Lung microvascular endothelial cell (primary cell): ENCODE measurements at regions not wholly inside any gene's neighbourhood (a gene's known extent, or its start where the extent isn't known, plus 50 kb on each side); places are given as distances from the start of the nearest gene placed in this dataset.

Experiments used
- DNase-seq, 2 donors: peaks; one replicate each; pipeline versions ENCODE4 v3.0.0 to v3.0.0-alpha.2; 2010; ENCODE audit warnings: low read depth in 2 of 2

DNA sequence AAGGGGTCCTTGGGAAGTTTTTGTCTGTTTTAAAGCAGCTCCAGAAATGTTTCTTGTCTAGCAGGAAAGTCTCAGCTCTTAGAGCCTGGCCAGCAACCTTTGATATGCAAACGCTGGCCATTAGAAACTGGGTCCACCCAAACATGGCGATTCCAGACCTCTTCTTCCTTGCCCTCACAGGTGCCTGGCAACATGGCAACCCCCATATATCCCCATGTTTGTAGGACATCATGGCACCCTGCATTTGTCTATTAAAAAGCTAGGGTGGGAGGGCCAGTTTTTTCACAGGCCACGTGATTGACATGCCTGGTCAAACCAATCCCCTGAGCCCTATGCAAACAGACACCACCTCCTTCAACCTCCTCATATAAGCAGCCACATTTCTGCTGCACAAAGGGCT is 848.7 kb upstream of the FOXG1 start:
- no peak for DNase-seq

- no peak for DNase-seq
These were observed 839.1 kb upstream of the FOXG1 start for GRCh38 chr14:27927519-27927918.

DNA sequence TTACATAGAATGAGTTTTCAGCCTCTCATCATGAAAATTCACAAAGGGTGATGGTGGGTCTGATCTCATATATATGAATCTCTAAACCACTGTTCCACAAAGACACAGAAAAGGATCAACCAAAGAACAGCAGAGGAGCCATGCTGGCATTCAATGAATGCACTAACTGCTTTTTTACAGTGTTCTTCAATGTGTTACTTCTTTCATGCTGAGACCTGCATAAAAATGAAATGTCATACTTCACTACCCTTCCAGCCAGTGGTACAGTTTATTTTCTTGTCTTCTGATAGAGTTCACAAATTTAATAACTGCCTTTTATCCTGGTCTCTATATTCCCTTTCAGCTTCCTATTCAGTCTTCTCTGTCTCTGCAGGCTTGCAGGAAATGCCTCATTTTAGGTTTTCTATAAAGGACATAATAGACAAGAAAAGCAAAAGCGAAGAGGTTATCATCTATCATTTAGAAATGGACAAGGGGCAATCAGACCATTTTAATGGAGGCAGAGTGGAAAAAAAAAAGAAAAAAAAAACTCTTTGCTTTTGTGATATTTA is 836.7 kb upstream of the FOXG1 start:
- no peak for DNase-seq

- no peak for DNase-seq
These were observed 828.2 kb upstream of the FOXG1 start for GRCh38 chr14:27938392-27938791.

GRCh38 chr14:27945512-27945911 is 821.1 kb upstream of the FOXG1 start:
- DNase-seq = no peak

GRCh38 chr14:27958757-27959156 is 807.8 kb upstream of the FOXG1 start:
- no peak for DNase-seq

DNA sequence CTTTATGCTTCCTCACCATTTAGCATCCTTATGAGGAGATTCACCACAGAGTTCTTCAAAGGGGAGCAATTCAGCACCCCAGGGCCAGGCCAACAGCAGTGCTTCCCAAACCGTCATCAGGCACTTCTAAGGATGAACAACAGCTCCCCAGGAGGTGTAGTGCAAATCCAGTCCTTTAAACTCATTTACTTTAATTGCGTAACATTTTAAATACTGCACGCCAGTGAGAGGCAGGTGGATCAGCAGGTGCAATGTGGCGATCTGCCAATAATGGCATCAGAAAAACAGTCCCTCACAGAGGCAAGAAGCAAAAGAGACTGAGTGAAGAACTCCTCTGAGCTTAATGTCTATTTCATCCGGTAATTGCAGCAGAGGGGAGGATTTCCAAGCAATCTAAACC is 770.9 kb upstream of the FOXG1 start:
- DNase-seq = no peak

DNA sequence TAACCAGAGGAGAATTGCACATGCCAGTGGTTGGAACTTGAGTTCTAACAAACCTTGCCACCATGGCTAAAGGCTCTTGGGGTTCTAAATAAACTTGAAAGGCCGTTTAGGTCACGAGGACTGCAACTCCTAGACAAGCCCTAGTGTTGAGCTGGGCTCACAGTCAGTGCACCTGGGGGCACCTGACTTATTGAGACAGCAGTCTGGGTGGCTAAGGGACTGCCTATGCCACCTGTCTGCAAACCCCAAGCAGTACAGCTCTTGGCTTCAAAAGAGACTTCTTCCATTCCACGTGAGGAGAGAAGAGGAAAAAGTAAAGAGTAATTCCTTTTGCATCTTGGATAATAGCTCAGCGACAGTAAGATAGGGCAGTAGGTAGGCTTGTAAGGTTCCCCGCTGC is 765.6 kb upstream of the FOXG1 start:
- DNase-seq = no peak

- DNase-seq = no peak
These were observed 753.8 kb upstream of the FOXG1 start for GRCh38 chr14:28012629-28013415.

DNA sequence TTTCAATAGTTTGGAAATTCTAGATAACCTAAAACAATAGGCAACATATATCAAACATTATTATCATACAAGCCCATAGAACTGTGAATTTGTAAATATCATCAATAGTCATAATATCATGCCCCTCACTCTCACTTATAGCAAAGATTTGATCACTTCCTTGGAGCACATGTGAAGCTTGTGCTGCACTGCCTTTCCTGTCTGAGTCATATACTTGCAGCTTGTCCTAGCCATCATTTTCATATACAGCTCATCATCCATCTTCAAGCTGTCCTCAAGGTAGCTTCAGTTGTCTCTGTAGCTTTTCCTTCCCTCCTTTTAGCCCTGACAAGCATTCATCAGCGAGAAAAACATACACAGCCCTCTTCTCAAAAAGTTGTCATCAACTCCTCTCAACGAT is 746.5 kb upstream of the FOXG1 start:
- no peak for DNase-seq

GRCh38 chr14:28023853-28024252 is 742.7 kb upstream of the FOXG1 start:
- DNase-seq = no peak

DNA sequence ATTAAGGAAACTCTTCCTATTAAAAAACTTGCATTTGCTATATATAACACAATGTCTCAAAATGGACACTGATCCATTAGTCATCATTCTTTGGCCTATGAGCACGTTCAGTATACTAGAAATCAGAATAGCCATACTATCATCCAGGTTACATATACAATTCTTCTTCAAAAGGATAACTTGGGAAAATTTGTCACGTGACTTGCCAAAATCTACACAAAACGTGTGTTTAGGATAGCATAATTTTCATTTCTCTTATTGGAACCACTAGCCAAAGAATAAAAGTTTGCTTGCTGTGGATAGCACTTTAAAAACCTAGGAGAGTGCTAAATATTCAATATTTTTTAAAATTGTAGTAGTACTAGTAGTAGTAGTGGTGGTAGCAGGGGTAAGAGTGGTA is 714.3 kb upstream of the FOXG1 start:
- no peak for DNase-seq

DNA sequence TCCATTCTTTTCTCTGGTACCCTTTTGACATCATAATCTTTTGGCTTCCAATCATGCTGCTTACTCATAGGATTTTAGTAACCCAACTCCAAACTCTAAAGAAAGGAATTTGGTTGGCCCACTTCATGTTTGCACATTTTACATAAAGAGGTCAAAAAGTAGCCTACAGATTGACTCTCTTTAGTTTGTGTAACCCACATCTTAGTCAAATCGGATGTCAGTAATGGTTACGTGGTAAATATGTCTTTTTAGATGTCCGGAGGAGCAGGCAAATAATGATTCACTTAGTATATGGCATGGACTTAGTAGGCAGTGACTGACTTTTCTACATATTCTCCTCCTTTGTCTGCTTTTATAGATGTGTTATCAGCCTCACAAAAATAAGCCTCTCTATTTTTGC is 711.6 kb upstream of the FOXG1 start:
- DNase-seq = no peak

GRCh38 chr14:28057359-28058296 is 709.0 kb upstream of the FOXG1 start:
- DNase-seq = no peak

- no peak for DNase-seq
These were observed 707.3 kb upstream of the FOXG1 start for GRCh38 chr14:28059254-28059653.

- DNase-seq = no peak
These were observed 705.6 kb upstream of the FOXG1 start for GRCh38 chr14:28061006-28061405.

GRCh38 chr14:28077021-28077420 is 689.6 kb upstream of the FOXG1 start:
- no peak for DNase-seq

DNA sequence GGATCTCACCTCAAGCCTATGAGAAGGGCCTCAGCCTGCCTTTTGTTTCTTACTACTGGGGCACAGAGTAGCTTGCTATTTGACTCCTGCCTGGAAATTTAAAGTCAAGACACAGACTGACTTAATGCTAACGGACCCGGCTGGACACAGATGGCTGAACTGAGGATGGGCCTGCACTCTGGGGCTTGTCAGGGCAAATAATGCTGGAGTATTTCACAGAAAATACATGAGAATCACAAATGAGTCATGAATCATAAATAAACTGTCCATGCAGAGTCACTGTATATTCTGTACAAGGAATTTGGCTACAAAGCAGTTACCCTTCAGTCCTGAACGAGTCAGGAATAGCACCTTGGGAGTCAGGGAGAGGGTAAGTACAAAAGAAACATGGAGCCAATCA is 683.2 kb upstream of the FOXG1 start:
- DNase-seq = no peak

DNA sequence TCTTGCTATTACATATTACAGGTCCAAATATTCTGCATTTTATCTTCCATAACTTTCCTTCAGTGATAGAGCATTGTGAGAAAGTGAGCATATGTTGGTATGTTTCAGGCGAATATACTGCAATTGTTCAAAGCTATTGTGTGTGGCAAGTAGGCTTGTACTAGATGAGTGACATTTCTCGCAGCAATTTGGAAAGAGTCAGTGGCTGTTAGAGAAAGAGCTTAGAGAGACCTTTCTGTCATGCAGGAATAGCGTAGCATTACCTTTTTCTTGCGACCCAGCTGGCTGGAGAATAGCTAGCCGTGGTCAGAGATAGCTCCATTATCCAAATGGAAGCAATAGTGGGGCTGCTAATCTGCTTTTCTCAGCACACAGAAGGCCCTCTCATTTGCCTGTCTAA is 678.5 kb upstream of the FOXG1 start:
- no peak for DNase-seq

GRCh38 chr14:28097585-28097984 is 669.0 kb upstream of the FOXG1 start:
- DNase-seq = no peak

DNA sequence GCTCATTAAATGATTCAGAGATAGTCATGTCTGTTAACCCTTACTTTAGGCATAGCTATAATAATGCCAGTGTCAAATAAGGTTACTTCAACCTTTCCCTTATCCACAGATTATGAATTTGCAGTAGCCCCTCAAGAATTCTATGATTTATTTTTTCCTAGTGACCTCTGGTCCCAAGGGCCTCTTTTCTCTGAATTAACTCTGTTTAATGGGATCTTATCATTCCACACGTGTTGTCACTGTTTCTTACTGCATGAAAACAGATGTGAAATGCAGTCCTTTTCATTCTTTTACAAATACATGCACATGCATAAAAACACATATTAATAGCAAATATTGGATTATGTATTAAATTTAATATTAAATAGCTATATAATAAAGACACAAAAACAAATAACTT is 667.7 kb upstream of the FOXG1 start:
- DNase-seq = no peak

GRCh38 chr14:28102001-28102400 is 664.6 kb upstream of the FOXG1 start:
- DNase-seq = no peak

- DNase-seq = no peak
These were observed 663.8 kb upstream of the FOXG1 start for GRCh38 chr14:28102814-28103213.
